NCI-H460 (cell line): ENCODE measurements at regions not wholly inside any gene's neighbourhood (a gene's known extent, or its start where the extent isn't known, plus 50 kb on each side); places are given as distances from the start of the nearest gene placed in this dataset.

Experiments
- DNase-seq: peaks from one replicate; pipeline ENCODE4 v3.0.0-alpha.2; 2016; ENCODE audit warnings: low read depth; ENCODE audit errors: extremely low read depth

DNA sequence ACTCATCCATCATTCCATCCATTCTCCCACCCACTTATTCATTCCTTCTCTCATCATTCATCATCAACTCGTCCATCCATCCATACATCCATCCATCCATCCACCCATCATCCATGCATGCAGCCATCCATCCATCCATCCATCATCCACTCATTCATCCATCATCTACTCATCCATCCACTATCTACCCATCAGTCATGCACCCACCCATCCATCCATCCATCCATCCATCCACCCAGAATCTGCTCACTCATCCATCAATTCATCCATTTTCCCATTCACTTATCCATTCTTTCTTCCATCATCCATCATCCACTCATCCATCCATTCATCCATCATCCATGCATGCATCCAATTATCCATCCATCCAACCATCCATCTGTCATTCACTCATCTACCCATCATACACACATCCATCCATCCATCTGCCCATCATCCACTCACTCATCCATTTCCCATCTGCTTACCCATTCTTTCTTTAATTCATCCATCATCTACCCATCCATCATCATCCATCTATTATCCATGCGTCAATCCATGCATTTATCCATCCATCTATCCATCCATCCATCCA is 107.1 kb upstream of the WSCD2 start:
- DNase-seq: no peak

DNA sequence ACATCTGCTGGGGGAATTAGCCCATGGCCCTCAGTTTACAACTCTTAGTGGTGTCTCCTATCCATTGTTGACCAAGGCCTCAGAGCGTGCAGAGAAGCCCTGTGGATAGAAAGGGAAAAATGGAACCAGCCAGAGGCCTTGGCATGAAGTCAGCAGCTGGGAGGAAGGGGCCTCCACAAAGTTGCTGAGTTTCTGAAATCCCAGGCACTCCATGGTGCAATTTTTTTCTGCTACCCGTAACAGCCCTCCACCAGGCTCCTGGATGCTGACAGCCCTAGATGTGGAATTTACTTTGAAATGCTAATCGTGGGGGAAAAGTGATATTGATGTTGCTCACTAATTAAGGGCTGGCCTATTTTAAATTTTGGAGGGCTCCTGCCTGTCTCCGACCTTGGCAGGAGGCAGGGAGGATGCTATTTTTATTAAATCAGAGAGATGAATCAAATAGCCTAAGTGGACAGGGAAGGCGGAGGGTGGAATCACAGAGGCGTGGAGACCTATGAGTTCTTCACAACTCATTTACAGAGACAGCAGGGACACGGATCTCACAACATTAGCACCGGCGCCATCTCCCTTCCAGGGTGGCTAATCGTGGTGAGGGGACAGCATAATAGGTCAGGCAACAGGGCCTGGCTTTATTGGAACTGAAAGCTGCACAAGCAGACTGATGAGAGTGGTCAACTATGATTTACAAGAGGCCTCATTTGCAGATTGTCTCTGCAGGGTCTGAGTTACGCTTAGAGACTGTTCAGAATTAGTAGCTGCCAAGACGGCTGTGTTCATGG is 99.8 kb upstream of the WSCD2 start:
- no peak for DNase-seq

GRCh38 chr12:108033090-108033489 is 96.0 kb upstream of the WSCD2 start:
- DNase-seq: no peak

DNA sequence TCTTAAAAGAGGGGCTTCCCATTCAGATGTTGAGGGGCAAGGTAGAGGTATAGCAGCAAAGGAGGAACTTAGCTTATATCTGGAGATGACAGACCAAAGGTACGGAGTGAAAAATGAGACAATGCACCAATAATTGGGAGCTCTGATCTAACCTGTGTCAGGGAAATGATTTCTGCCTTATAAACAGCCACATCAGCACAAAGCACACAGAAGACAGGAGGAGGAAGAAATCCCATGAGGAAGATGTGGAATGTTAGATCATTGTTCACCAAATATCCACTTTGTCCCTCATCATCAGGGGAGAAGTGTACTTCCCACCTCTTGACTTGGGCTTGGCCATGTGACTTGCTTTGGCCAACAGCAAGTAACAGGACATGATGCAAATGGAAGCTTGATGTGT is 93.7 kb upstream of the WSCD2 start:
- DNase-seq: no peak

DNA sequence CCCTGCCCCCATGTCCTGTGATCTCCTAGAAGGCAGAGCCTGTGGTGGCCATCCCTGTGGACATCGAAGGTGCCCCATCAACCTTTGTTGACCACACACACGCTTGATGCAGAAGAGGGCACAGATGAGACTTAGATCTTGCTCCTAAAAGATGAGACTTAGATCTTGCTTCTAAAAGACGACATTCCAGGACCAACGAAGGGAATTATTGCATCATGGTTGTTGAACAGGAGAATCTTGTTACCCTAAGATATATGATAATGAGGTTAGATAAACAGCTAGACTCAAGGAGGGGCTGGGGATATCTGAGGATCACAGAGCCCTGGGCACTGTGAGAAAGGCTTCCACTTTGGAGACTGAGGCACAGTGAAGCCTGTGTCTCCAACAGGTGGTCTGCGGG is 91.1 kb upstream of the WSCD2 start:
- DNase-seq: no peak

DNA sequence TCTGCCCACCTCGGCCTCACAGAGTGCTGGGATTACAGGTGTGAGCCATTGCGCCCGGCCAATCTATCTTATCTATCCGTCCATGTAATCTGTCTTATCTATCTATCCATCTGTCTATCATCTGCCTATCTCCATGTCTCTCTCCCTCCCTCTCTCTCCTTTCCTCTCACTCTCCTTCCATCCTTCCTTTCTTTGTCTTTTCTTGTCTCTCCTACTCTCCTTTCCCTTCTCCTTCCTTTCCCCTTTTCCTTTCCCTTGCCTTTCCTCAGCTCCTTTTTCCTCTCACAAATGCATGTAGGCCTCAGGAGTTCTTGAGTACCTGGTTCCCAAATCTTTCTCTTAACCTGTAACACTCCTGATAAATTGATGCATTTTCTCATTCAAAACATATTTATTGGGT is 89.3 kb upstream of the WSCD2 start:
- DNase-seq: no peak

- DNase-seq: no peak
Measured at GRCh38 chr12:108040947-108041346, 88.1 kb upstream of the WSCD2 start.

- no peak for DNase-seq
Measured at GRCh38 chr12:108043286-108043685, 85.8 kb upstream of the WSCD2 start.

DNA sequence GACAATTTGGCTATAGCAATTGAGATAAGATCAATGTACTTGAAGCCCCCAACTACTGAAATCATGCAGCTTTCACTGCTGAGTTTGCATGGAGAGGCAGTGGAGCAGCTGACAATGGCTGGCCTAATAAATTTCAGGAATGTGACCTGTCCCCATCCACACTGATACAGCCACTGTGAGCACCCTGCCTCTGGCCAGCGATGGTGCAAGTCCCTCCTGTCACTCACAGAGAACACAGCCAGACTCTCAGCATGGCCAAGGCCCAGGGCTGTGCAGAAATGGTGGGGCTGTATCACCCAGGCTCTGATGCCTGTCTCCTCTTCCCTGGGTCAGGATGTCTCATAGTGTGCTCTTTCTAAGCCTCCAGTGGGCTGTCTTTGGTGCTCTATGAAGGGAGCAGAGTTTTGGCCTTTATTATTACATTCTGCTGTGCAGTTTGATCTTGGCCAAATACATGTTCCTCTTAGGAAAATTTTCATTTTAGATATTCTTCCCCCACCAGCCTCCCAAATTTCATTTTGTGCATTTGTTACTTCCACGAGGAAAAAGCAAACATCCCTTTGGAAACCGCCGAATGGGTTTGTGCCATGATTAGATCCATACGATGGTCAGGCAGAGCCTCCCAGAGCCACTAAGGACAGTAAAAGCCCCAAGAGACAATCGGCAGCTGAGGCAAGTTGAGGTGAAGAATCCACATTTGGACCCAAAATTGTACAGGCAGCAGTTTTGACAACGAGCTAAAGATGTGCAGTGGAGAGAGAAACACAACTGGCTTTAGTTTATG is 85.1 kb upstream of the WSCD2 start:
- no peak for DNase-seq

- DNase-seq: no peak
Measured at GRCh38 chr12:108046135-108046534, 83.0 kb upstream of the WSCD2 start.

- DNase-seq: no peak
Measured at GRCh38 chr12:108046650-108047049, 82.4 kb upstream of the WSCD2 start.

GRCh38 chr12:108047071-108047550 is 82.0 kb upstream of the WSCD2 start:
- DNase-seq: no peak

DNA sequence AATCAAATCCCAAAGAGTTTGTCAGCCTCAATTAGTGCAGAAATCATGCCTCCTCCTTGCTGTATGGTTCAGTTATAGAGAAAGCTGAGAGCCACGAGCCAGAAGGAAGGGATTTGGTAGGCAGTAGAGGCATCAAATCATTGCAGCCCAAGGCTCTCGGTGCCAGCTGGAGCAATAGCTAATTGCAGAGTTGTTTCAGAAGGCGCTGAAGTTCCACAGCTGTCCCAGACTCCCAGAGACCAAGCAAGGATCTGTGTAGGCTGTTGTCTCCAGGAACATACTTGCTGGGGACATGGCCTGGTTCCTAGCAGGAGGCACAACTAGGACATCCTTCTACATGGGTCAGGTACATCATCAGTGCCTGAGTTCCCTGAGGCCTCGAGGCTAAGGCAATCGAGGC is 80.4 kb upstream of the WSCD2 start:
- DNase-seq: no peak

GRCh38 chr12:108050696-108051095 is 78.4 kb upstream of the WSCD2 start:
- DNase-seq: no peak

- no peak for DNase-seq
Measured at GRCh38 chr12:108052260-108052659, 76.8 kb upstream of the WSCD2 start.

DNA sequence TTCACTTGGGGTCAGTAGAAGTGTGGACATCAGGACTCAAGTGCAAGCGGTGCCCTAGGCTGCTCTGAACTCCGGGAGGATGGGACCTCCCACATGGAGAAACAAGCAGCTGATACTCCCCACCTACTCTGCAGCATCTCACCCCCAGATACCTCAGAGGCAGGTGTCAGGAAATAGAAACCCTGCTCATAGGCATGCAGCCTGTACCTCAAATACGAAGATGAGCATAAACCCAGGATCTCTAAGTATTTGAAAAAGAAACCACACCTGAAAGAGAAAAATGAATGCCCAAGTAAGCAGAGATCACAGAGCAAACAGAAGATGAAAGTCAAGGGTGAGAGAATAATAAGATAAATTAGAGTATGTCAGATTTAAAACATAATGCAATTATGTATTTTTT is 75.6 kb upstream of the WSCD2 start:
- no peak for DNase-seq

DNA sequence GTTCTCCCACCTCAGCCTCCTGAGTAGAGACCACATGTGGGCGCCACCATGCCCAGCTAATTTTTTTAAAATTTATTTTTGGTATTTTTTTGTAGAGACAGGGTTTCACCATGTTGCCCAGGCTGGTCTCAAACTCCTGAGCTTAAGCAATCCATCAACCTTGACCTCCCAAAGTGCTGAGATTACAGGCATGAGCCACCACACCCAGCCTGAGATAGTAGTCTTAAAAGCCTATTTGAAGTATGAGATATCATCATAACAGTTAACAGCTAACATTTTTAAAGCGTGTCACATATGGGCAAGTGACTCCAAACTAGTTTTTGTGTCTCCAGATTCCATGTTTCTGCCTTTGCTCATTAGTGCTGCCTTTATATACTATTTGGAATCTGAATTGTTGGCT is 74.6 kb upstream of the WSCD2 start:
- no peak for DNase-seq

DNA sequence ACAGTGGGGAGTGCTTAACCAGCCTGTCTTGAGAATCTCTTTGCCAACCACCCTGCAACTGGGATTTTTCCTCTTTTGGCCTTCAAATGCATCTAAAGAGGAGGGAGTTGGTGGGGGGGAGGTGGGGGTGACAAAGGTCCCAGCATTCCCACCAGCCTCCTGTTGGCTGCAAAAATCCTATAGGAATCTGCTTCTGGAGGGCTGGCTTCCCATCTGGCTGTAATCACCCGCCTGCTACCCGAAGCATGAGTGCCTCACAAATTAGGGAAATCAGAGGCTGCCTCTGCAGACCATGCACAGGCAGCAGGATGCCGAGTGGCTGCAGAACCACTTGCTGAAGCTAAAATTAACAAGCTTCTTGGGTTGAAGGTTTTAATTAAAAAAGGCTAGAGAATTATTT is 73.9 kb upstream of the WSCD2 start:
- DNase-seq: no peak

DNA sequence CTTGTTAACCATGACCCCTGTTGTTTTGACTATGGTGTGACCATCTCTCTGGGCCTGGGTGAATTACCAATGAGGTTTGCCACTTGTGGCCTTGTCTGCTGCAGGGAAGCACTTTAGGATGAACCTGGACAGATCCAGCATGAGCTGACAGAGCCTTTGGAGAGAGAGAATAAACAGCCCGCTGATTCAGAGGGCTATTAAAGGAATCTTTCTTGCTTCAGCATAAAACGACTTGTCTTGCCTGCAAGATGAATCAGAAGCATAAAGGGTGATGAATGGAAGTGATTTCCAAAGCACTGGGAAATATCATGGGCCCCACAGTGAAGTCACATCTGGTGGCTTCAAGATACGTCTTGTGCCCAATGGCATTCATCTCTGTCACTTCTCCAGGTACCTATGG is 69.0 kb upstream of the WSCD2 start:
- DNase-seq: no peak

DNA sequence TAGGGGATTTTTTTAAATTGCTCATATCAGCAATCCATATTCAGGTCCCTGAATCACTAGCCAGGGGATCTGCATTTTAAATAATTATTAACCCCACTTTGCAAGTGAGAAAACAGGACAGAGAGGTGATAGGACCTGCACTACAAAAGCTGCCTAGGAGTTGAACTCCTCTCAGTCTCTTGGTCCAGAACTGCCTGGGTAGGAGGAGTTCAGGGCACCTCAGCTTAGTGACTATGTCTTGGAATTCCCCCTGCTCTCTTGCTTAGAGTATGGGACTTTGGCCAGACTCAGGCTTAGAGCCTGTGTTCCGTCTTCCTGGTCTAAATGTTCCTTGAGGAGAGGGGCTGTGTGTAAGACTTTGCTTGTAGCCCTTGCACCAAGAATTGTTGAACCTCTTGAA is 68.2 kb upstream of the WSCD2 start:
- DNase-seq: no peak

DNA sequence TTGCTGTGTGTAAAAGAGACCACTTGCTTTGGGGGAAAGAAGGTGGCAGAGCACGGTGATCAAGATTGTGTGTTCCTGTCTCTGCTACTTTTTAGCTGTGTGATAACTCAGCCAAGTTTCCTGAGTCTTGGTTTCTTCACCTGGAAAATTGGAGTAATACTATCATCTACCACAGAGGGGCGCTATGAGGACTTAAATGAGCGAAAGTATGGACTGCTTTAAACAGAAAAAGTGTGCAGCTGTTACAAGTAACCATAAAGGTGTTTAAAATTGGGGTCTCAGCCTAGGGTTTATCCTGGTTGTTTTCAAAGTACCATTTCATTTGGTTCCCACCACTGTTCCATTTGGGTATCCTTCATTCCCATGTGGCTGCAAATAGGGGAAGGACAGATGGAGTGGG is 65.9 kb upstream of the WSCD2 start:
- peak; percentile 9 for DNase-seq

DNA sequence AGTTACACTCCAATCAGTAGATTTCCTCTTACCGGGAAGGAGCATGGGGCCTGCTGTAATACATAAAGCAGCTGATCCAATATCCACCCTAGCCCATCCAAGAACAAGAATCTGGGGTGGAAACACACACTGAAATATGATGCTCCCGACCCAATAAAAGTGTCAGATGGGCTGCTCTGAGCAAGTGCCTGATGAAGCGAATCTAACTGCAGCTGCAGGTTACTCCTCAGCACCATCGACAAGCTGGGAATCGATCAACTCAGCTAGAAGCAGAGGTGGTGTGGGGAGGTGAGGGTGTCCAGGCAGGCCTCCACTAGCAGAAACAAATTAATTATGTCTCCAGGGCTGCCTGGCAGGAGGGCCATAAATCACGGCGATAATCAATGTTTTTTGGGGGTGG is 64.0 kb upstream of the WSCD2 start:
- no peak for DNase-seq
